ENCODE measurements at regions not wholly inside any gene's neighbourhood (a gene's known extent, or its start where the extent isn't known, plus 50 kb on each side); places are given as distances from the start of the nearest gene placed in this dataset.

DNA sequence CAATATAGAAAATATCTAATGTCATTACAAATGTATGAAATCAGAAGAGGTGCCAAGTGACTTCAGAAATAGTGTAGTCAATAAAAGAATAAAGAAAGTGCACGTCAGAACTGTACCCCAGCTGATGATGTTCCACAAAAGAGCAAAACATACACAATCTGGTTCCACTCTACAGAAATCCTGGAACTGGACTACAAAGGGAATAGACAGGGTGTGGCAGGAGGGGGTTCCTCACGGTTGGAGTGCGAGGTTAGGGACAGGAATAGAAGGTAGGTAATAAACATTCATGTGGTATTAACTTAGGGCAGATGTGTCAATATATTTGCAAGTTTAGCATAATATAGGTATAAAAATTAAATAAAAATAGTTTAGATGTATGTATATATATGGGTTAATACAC, 103.3 kb upstream of the GOLGA6L6 start:
- no peak for TF ChIP-seq GATA3 (IDR thresholded peaks at IDR 0.05; ENCODE audit: borderline replicate concordance)
- TF ChIP-seq, protein P1, sequence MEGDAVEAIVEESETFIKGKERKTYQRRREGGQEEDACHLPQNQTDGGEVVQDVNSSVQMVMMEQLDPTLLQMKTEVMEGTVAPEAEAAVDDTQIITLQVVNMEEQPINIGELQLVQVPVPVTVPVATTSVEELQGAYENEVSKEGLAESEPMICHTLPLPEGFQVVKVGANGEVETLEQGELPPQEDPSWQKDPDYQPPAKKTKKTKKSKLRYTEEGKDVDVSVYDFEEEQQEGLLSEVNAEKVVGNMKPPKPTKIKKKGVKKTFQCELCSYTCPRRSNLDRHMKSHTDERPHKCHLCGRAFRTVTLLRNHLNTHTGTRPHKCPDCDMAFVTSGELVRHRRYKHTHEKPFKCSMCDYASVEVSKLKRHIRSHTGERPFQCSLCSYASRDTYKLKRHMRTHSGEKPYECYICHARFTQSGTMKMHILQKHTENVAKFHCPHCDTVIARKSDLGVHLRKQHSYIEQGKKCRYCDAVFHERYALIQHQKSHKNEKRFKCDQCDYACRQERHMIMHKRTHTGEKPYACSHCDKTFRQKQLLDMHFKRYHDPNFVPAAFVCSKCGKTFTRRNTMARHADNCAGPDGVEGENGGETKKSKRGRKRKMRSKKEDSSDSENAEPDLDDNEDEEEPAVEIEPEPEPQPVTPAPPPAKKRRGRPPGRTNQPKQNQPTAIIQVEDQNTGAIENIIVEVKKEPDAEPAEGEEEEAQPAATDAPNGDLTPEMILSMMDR (IDR thresholded peaks at IDR 0.05): no peak
- TF ChIP-seq BHLHE40 (IDR thresholded peaks at IDR 0.05; ENCODE audit: low read depth, low read length): no peak
- TF ChIP-seq, protein P2, sequence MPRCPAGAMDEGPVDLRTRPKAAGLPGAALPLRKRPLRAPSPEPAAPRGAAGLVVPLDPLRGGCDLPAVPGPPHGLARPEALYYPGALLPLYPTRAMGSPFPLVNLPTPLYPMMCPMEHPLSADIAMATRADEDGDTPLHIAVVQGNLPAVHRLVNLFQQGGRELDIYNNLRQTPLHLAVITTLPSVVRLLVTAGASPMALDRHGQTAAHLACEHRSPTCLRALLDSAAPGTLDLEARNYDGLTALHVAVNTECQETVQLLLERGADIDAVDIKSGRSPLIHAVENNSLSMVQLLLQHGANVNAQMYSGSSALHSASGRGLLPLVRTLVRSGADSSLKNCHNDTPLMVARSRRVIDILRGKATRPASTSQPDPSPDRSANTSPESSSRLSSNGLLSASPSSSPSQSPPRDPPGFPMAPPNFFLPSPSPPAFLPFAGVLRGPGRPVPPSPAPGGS (IDR thresholded peaks at IDR 0.05): no peak
- no peak for TF ChIP-seq CBX2 (IDR thresholded peaks at IDR 0.05; ENCODE audit: borderline replicate concordance, low read depth)
- no peak for TF ChIP-seq CBX8 (IDR thresholded peaks at IDR 0.05)
- TF ChIP-seq, protein P3, sequence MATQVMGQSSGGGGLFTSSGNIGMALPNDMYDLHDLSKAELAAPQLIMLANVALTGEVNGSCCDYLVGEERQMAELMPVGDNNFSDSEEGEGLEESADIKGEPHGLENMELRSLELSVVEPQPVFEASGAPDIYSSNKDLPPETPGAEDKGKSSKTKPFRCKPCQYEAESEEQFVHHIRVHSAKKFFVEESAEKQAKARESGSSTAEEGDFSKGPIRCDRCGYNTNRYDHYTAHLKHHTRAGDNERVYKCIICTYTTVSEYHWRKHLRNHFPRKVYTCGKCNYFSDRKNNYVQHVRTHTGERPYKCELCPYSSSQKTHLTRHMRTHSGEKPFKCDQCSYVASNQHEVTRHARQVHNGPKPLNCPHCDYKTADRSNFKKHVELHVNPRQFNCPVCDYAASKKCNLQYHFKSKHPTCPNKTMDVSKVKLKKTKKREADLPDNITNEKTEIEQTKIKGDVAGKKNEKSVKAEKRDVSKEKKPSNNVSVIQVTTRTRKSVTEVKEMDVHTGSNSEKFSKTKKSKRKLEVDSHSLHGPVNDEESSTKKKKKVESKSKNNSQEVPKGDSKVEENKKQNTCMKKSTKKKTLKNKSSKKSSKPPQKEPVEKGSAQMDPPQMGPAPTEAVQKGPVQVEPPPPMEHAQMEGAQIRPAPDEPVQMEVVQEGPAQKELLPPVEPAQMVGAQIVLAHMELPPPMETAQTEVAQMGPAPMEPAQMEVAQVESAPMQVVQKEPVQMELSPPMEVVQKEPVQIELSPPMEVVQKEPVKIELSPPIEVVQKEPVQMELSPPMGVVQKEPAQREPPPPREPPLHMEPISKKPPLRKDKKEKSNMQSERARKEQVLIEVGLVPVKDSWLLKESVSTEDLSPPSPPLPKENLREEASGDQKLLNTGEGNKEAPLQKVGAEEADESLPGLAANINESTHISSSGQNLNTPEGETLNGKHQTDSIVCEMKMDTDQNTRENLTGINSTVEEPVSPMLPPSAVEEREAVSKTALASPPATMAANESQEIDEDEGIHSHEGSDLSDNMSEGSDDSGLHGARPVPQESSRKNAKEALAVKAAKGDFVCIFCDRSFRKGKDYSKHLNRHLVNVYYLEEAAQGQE (IDR thresholded peaks at IDR 0.05): no peak
- no peak for TF ChIP-seq POLR2A (IDR thresholded peaks at IDR 0.05; ENCODE audit: low read length)
- TF ChIP-seq CHD2 (IDR thresholded peaks at IDR 0.05; ENCODE audit: low read length, partially characterized antibody): no peak
